GM18519 (cell line): ENCODE measurements at regions not wholly inside any gene's neighbourhood (a gene's known extent, or its start where the extent isn't known, plus 50 kb on each side); places are given as distances from the start of the nearest gene placed in this dataset.
"Not testable (repeated sequence)": the region's sequence is repeated elsewhere in the genome, so short reads cannot be mapped to it uniquely, and the experiment has no call there.

Experiments
- ATAC-seq: cut with Tn5 transposase; IDR thresholded peaks from one replicate; pipeline ENCODE4 v1.9.1; 2021; ENCODE audit warnings: mild to moderate bottlenecking, moderate library complexity; ENCODE audit not compliant: unreplicated experiment, low FRiP score

DNA sequence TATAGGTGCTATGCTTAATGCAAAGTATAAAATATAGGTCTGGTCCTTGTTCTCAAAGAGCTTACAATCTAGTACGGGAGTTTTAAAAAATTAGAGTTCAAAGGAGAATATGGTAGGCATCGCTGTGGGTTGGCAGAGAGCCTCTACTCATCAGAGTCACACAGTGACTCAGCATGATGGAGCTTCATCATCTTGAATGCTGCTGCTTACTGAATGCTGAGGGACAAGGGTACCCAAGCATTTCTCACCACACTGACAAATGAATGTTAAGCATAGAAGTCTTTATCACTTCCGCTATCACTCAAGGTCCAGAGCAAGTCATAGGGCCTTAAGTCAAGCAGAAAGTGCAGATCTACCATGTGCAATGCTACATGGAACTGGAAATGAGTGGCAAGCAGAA, 268.6 kb upstream of the IGFBP7 start:
- no peak for ATAC-seq

DNA sequence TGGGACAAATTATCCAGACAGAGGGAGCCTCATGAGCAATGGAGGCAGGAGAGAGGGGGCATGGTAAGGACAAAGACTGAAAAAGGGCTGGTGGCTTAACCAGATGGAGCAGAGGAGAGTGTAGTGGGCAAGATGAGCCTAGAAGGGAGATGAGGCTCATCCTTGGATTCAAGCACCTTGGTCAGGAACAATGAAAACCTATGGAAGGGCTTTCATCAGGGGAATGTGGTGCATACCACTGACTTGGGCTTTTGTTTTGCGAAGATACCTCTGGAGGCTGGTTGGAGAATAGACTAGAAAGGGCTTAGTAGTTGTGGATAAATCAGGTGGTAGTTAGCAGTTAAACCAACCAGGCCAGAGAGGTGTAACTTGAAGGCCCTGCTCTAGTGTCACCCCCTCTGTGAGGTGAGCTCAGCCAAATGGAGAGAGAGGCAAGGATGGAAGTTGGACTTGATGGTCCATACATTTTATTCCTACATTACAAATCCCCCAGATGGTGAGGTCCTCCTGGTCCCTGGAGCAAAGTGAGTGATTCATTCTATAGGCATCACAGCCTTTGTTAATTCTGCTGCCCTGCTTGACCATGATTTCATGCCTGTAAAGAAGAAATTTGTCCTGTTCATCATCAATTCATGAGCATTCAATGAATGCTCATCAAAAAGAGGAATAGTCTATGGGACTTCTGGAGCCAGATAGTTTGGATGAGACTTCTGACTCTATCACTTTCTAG, 264.8 kb upstream of the IGFBP7 start:
- ATAC-seq, result no peak

DNA sequence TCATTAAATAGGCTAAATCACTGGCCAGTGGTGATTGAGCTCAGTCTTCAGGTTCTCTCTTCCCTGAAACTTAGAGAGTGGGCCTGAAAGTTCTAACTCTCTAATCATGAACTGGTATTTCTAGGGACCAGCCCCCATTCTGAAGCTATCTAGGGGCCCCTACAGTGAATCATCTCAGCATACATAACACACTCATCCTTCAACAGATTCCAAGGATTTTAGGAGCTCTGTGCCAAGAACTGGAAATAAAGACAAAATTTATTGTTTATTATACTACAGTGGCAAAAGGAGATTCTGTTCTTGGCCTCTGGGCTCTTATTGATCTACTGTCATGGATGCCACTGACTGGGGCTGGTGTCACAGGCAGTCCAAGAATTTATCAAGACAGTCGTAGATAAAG, 263.8 kb upstream of the IGFBP7 start:
- ATAC-seq, result no peak

DNA sequence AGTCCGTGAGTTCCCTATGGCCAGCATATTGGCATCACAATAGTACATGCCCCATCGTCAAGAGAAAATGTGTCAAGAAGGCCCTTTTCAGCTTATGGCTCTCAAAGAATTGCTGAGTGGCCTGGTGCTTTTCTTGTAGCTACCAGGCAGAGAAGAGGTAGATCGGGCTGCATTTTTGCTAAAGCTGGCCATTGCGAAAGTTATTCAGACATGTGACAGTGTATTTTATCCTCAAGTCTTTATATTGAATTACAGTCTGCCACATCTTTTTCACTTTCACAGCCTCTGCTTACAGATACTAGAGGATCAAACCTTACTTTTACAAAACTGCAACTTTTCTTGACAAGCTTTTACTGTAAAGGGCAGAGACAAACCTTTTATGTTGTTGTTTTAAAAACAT, 261.5 kb upstream of the IGFBP7 start:
- no peak for ATAC-seq

DNA sequence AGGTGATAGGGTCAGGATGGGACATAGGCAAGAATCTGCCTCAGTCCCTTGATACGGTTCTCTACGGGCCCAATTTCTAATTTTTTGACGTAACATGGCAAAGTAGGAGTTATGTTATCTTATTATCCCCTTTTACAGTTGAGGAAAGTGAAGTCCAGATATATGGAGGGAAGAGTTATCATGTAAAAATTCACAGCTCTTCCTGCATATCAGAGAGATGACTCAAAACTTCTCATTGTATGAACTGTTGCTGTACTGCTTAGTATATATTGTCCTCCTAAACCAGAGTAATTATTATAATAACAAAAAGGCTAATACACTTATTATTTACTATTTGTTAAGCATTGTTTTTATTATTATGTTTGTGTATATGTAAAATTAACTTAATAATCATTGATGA, 260.5 kb upstream of the IGFBP7 start:
- ATAC-seq, result no peak

DNA sequence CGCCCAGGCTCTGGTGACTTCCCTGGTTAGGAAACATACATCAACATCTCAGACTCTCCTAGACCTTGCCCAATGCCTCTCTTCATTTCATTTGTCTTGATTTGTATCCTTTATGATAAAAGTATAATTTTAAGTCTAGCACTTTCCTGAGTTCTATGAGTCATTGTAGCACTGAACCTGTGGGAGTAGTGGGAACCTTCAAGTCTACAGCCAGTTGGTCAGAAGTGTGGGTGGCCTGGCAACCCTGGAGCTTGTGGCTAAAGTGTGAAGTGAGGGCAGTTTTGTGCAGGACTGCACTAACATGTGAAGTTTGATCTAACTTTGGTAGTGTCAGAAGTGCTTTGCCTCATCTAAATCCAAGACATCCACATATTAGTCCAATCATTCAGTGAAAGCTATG, 259.3 kb upstream of the IGFBP7 start:
- ATAC-seq, result no peak

DNA sequence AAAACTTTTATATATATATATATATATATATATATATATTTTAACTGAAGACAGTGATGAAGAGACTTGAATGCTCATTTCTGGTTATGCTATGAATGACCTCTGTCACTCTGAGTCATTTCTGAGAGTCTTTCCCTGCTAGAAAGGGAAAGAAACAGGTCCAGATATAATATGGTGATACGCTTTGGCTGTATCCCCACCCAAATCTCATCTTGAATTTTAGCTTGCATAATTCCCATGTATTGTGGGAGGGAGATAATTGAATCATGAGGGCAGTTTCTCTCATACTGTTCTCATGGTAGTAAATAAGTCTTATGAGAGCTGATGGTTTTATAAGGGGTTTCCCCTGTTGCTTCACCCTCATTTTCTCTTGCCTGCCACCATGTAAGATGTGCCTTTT, 254.1 kb upstream of the IGFBP7 start:
- ATAC-seq, result no peak

DNA sequence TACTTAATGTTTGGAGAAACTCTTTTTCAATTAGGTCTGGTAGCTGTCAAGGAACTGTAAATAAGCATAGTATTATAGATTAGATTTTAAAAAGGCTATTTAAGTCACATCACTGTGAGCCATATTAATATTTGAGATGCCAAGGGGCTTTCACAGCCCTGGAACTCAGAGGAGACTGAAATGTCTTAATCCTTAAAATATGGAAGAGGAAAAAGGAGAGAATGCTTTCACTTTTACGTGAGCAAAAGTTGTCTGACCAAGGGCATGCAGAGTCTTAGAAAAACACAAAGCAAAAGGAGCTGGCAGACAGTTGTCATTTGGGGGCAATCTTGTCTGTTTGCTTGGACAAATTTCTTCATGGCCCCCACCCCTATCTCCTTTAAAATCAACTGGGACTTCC, 253.2 kb upstream of the IGFBP7 start:
- ATAC-seq, result no peak

DNA sequence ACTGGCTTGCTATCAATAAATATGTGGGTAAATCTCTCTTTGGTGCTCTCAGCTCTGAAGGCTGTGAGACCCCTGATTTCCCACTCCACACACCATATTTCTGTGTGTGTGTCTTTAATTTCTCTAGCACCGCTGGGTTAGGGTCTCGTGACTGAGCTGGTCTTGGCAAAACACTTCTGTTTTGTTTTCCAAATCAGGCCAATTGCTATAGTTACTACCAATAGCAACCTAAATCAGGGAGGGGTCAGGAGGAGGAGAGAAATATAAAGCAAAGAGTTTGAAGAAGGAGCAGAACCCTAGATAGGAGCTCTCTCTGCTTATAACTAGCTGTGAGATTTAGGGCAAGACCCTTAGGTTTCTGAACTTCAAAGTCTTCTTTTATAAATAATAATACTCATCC, 250.5 kb upstream of the IGFBP7 start:
- no peak for ATAC-seq

DNA sequence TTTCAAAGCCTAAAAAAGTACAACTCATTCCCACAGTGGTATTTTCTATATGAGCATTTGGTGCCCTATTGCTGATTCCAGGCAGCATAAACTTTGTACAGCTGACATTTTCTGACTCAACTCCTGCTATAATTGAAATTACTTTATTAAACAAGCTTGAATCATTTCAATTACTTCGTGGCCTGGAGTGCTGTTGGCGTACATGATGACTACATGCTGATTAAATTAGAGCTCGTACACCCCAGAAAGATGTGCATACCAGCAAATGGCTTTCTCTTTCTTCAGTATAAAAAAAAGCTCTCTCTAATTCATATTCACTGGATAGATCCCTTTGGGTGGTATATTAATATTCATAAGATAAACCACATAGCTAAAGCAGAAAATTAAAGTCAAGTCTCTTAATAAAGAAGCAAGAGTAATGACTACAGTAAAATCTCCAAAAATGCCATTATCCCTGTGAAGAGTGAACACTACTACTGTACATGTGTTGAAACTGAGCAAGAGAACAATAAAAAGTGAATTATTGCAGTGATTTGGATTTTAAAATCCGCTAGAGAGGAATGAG, 245.0 kb upstream of the IGFBP7 start:
- ATAC-seq, result no peak

DNA sequence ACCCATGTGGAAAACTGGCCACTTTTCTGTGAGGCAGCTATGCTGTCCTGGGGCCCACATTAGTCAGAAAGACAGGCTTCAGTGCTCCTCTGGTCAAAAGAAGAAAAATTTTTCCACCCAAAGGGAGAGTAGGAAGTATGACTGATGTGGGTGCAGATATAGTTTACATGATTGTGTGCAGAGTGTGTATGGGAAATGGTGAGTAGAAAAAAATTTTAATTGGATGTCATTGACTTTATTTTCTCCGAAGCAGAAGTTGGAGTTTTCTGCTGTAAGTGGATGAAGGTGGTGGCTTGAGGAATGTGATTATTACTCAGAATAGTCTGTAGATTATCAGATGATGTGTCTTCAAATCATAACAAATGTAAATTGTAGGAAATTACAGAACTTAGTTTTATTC, 241.5 kb upstream of the IGFBP7 start:
- ATAC-seq, result no peak

DNA sequence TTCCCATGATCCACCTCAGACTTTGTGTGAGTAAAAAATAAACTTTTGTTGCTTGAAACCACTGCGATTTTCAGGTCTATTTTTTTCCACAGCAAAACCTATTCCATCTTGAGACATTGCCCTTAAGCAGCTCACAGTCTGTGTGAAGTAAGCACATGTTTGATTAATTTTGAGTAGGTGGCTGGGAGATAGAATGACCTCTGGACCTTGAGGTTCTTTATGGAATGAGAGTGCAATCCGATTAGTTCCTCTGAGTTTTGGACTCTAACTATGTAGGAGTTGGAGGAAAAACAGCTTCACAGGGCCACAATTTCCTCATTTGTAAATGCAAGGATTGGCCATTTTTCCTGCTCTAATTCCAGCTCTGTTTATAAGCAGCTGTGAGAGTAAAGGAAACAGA, 234.1 kb upstream of the IGFBP7 start:
- no peak for ATAC-seq

DNA sequence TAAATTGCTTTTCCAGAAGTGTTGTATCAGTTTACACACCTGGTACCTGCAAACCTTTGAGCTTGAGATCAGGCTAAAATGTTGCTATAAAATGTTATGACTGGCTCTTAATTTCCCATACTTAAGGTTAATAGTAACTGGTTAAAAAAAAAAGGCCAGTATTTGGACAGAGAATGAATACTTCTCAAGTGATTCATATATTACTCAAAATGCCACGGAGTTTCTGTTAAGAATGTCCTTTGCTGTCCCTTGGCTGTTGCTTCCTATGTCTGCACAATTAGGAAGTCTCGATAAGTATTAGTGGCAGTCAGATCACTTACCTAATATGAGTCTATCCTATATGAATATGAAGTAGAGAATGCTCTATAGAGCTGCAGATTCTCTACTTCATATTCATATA, 232.2 kb upstream of the IGFBP7 start:
- no peak for ATAC-seq

DNA sequence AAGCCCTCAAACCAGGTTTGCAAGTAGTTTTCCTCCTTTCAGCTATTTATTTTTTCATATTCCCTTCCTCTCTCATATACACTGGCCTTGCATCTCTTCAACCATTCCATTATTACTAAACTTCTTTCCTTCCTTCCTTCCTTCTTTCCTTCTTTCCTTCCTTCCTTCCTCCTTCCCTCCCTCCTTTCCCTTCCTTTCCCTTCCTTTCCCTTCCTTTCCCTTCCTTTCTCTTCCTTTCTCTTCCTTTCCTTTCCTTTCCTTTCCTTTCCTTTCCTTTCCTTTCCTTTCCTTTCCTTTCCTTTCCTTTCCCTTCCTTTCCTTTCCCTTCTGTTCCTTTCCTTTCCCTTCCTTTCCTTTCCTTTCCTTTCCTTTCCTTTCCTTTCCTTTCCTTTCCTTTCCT, 228.7 kb upstream of the IGFBP7 start:
- not testable (repeated sequence) for ATAC-seq

DNA sequence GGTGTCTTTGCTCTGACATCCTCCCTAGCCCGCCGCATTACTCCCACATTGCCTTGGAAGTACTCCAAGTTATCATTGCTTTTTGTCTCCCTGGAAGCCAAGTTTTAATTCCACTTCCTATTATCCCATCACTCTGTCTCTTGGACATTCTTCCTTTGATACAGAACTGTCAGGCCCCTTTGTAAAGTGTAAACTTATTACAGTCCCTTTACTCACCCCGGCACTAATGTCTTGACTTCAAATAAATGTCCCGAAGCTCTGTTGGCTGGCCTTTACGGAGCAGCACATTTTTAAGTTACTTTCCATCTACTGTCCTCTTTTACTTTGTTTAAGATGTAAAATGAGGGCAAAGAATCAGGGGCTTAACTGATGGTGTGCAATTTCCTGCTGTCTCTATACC, 223.5 kb upstream of the IGFBP7 start:
- no peak for ATAC-seq

DNA sequence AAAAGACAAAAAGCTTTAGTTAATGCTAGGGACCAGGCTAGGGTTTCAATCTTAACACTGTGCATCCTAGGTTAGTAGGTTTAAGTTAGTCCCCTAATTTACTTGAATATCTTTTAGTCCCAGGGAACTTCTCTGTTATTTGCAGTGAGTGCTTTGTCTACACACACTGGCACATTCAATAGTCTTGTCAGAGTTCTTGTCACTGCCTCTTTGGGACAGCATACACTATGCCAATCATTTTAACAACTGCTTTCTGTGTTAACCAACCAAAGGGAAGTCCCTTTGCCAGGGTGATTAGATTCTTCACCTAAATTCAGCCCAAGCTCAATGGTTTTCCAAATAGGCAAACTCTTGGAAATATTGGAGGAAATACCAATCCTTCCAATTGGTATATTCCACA, 221.8 kb upstream of the IGFBP7 start:
- ATAC-seq, result no peak

DNA sequence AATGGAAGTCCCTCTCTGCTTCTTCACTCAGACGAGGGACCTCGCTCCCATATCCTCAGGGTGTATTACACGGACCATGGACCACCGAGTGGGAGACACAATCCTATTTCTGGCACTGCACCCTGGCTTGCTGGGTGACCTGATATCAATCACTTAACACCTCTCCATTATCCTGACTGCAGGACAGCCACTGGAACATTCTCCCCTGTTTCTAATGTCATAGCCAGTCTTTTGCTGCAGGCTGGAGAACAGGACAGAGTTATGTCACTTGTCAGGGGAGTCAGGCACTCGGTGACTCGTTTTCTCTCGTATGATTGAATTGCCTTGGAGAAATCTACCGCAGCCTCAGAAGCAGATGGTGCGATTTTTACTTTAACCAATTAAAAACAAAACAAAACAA, 219.1 kb upstream of the IGFBP7 start:
- no peak for ATAC-seq

DNA sequence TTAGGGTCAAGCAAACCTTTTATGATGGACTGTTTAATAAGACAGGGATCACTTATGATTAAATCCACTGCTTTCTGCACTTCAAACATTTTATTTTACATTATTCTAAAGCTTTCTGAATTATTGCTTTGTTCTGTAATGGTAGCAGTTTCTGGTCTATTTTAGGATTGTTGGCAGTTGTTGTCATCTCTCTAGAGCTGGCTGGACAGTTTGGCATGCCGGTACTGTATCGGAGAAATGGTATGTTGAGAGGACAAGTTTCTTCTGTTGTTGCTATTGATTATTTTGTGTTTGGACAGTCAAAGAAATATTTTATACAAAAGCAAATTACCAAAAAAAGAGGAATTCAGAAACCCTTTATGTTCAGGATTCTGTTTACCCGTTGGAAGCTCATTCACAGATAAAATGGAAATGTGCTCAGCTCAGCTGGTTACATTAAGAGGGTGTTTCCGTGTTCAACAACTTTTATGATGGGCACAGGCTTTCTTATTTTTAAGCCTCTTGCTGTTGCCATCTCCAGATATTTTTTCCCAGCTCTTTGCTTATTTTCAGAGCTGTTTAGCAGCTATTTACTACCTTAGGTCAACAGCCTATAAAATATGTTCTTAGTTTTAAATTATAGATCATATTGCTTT, 214.6 kb upstream of the IGFBP7 start:
- no peak for ATAC-seq

DNA sequence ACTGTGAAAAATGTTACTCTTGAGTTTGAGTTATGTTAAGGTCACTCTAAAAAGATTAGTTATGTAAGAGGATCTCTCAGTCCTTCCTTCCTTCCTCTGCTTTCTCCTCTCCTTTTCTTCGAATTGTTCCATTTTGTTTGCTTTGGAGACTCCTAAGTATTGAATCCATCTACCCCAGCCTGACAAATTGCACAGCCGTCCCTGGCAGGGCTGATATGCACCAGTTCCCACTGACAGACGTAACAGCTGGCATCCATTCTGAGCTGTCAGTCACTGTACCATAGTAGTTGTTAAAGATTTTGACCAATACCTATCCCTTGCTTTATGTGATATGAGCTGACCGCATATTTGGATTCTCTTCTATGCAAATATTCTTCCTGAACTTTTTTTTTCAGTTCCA, 210.7 kb upstream of the IGFBP7 start:
- ATAC-seq, result no peak

DNA sequence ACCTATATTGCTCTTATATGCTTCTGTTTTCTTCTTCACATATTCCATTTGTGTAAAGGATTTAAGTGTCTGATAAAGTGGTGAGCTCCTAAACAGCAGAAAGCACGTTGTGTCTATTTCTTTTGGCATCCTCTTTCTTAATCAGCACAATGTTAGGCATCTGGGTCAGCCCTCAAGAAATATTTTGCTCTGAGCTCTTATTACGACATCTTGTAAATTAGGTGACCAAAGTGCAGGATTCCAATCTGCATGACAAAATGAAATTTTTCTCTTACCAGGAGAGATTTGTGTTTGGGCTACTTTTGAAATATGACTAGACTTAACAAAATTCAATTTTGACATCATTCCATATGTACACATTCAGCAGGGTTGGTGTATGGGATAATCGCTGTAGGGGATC, 210.0 kb upstream of the IGFBP7 start:
- ATAC-seq, result no peak

DNA sequence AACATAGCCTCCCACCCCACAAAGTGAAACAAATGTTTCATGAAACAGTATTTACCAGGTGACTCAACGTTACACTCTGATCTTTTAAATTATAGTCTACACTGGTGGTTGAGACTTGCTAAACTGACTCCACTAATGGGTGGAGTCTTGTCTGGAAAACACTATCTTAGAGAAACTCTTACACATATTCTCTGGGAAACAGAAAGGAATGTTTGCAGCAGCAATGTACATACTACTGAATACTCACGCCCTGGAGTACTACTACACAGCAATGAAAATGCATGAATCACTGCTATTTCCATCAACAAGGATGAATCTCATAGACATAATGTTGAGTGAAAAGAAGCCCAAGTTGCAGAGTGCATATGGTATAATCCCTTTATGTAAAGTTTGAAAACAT, 208.5 kb upstream of the IGFBP7 start:
- no peak for ATAC-seq

DNA sequence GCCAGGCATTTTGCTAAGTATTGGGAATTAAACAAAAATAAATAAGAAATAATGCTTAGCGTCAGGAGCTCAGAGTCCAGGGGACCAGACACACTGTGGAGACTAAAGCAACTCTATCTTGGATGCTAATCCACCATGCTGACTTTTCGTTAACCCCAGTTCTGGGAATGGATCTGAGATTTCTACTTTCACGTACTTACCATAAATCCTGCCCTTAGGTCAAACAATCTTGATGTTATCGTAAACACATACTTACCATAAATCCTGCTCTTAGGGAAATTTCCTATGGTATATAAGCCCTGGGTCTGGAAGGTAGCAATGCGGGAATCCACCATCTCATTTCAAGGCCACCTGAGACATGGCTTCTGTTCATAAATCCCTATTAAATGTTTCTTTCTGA, 204.5 kb upstream of the IGFBP7 start:
- ATAC-seq, result no peak
